ENCODE measurements at regions not wholly inside any gene's neighbourhood (a gene's known extent, or its start where the extent isn't known, plus 50 kb on each side); places are given as distances from the start of the nearest gene placed in this dataset.

DNA sequence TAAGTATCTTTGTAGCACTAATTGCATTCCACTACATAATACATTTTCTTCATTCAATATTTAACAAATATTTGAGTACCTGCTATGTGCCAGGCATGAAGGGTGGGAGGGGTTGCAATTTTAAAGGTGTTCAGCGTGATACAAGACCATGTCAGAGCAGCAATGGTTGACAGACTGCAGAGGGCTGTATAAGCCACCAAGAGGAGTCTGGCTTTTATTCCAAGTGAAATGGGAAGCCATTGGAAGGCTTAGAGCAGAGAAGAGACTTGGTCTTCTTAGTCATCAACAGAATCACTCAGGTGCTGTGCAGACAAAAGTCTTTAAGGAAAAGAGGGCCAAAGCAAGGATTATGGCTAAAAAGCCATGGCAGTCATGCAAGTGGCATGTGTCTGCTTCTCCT is 360.8 kb upstream of the ARID1B start:
- TF ChIP-seq, protein P1, sequence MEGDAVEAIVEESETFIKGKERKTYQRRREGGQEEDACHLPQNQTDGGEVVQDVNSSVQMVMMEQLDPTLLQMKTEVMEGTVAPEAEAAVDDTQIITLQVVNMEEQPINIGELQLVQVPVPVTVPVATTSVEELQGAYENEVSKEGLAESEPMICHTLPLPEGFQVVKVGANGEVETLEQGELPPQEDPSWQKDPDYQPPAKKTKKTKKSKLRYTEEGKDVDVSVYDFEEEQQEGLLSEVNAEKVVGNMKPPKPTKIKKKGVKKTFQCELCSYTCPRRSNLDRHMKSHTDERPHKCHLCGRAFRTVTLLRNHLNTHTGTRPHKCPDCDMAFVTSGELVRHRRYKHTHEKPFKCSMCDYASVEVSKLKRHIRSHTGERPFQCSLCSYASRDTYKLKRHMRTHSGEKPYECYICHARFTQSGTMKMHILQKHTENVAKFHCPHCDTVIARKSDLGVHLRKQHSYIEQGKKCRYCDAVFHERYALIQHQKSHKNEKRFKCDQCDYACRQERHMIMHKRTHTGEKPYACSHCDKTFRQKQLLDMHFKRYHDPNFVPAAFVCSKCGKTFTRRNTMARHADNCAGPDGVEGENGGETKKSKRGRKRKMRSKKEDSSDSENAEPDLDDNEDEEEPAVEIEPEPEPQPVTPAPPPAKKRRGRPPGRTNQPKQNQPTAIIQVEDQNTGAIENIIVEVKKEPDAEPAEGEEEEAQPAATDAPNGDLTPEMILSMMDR (IDR thresholded peaks at IDR 0.05): no peak
- no peak for TF ChIP-seq EP300 (IDR thresholded peaks at IDR 0.05)

All from esophagus muscularis mucosa (tissue), 3 donors.